DND-41 (cell line): ENCODE measurements at regions not wholly inside any gene's neighbourhood (a gene's known extent, or its start where the extent isn't known, plus 50 kb on each side); places are given as distances from the start of the nearest gene placed in this dataset.
"Not testable (repeated sequence)": the region's sequence is repeated elsewhere in the genome, so short reads cannot be mapped to it uniquely, and the experiment has no call there.

Experiments
- ATAC-seq: fragments of 200-7000 bp; cut with Tn5 transposase; 3 replicates; pipeline ENCODE4 v1.9.1; 2021; ENCODE audit warnings: low read depth; ENCODE audit not compliant: insufficient read depth
- DNase-seq: peaks from one replicate; pipeline ENCODE4 v3.0.0-alpha.2; 2020
- H2AFZ ChIP-seq: 2 replicates; pipeline ENCODE4 v1.6.0; 2012; ENCODE audit warnings: low read depth, low read length
- H3K27ac ChIP-seq: 2 replicates; pipeline ENCODE4 v1.5.1; 2012; ENCODE audit warnings: low read length, inconsistent platforms
- H3K27me3 ChIP-seq: fragments of 200-600 bp; sonication (generic); 2 replicates; pipeline ENCODE4 v1.6.0; 2012; ENCODE audit warnings: low read length, mild to moderate bottlenecking, inconsistent platforms; ENCODE audit not compliant: insufficient read depth, poor library complexity
- H3K36me3 ChIP-seq: 2 replicates; pipeline ENCODE4 v1.5.1; 2012; ENCODE audit warnings: low read length, inconsistent platforms; ENCODE audit not compliant: insufficient read depth
- H3K4me1 ChIP-seq: 2 replicates; pipeline ENCODE4 v1.5.1; 2012; ENCODE audit warnings: mild to moderate bottlenecking, low read length; ENCODE audit not compliant: insufficient read depth
- H3K4me2 ChIP-seq: 2 replicates; pipeline ENCODE4 v1.6.0; 2012; ENCODE audit warnings: mild to moderate bottlenecking, moderate library complexity, low read length, inconsistent platforms; ENCODE audit not compliant: insufficient read depth
- H3K4me3 ChIP-seq, 2 experiments: fragments of 200-600 bp in 1 of 2; shearing (Covaris generic) in 1 of 2; 2 replicates each; pipeline ENCODE4 v1.5.1; 2012 to 2016; ENCODE audit warnings: inconsistent platforms in 2 of 2, low read length in 2 of 2, mild to moderate bottlenecking in 2 of 2, low read depth in 1 of 2, moderate library complexity in 1 of 2
- H3K79me2 ChIP-seq: 2 replicates; pipeline ENCODE4 v1.6.0; 2012; ENCODE audit warnings: low read length, inconsistent platforms; ENCODE audit not compliant: insufficient read depth
- H3K9ac ChIP-seq: 2 replicates; pipeline ENCODE4 v1.6.0; 2012; ENCODE audit warnings: low read depth, mild to moderate bottlenecking, inconsistent platforms, low read length, moderate library complexity
- H3K9me3 ChIP-seq: 2 replicates; pipeline ENCODE4 v1.5.1; 2012; ENCODE audit warnings: low read length, moderate library complexity, mild to moderate bottlenecking, inconsistent platforms; ENCODE audit not compliant: insufficient read depth, severe bottlenecking
- H4K20me1 ChIP-seq: 2 replicates; pipeline ENCODE4 v1.6.0; 2012; ENCODE audit warnings: low read length; ENCODE audit not compliant: insufficient read depth
- EZH2 ChIP-seq: IDR thresholded peaks from 3 replicates; pipeline ENCODE4 v1.6.1; 2012; ENCODE audit warnings: borderline replicate concordance, low read depth, mild to moderate bottlenecking, moderate library complexity, low read length, inconsistent platforms; ENCODE audit not compliant: severe bottlenecking
- TF ChIP-seq, protein P1 (sequence below): IDR thresholded peaks from 2 replicates; pipeline ENCODE4 v1.5.1; 2012; ENCODE audit warnings: borderline replicate concordance, low read length, moderate library complexity, mild to moderate bottlenecking; ENCODE audit not compliant: poor library complexity, severe bottlenecking; ENCODE audit errors: extremely low read depth

DNA sequence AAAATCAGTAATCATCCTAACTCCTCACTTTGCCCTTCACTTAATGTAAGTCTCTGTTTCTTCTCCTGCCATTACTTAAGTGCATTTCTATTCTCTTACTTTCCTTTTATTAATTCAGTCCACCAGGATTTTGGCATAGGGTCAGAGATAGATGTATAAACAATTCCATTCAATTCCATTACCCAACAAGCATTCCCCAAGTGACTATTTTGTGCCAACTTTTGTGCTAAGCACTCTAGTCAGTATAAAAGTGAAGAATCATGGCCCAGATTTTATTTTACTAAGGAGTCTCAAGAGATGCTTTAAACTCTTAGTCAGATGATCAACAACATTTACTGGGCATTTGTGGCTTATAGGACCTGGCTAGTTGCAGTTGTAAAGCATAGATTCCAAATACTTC is 159.3 kb downstream of the DMAC1 start:
- H3K4me3 ChIP-seq, result no peak overlapping the region
- H3K79me2 ChIP-seq, result no peaks in the 10 kb centered on the region
- H2AFZ ChIP-seq, result no peak overlapping the region
- no peak overlapping the region for H3K9ac ChIP-seq
- H3K27me3 ChIP-seq, result no peaks in the 10 kb centered on the region
- H4K20me1 ChIP-seq, result no peaks in the 10 kb centered on the region
- H3K4me1 ChIP-seq, result no peaks in the 10 kb centered on the region
- TF ChIP-seq, protein P1, sequence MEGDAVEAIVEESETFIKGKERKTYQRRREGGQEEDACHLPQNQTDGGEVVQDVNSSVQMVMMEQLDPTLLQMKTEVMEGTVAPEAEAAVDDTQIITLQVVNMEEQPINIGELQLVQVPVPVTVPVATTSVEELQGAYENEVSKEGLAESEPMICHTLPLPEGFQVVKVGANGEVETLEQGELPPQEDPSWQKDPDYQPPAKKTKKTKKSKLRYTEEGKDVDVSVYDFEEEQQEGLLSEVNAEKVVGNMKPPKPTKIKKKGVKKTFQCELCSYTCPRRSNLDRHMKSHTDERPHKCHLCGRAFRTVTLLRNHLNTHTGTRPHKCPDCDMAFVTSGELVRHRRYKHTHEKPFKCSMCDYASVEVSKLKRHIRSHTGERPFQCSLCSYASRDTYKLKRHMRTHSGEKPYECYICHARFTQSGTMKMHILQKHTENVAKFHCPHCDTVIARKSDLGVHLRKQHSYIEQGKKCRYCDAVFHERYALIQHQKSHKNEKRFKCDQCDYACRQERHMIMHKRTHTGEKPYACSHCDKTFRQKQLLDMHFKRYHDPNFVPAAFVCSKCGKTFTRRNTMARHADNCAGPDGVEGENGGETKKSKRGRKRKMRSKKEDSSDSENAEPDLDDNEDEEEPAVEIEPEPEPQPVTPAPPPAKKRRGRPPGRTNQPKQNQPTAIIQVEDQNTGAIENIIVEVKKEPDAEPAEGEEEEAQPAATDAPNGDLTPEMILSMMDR, result no peak
- TF ChIP-seq EZH2, result no peak
- no peak overlapping the region for H3K27ac ChIP-seq
- H3K9me3 ChIP-seq, result no peaks in the 10 kb centered on the region
- ATAC-seq, result no peak
- no peak overlapping the region for H3K4me2 ChIP-seq
- no peak for DNase-seq
- no peaks in the 10 kb centered on the region for H3K36me3 ChIP-seq

GRCh38 chr9:7639471-7639870 is 160.1 kb downstream of the DMAC1 start:
- TF ChIP-seq, protein P1, result no peak
- TF ChIP-seq EZH2, result no peak
- ATAC-seq (no peak), DNase-seq (no peak)
- Histone ChIP-seq H3K27ac (no peak overlapping the region), H3K9me3 (no peaks in the 10 kb centered on the region), H3K79me2 (no peaks in the 10 kb centered on the region), H3K27me3 (no peaks in the 10 kb centered on the region), H3K4me3 (no peak overlapping the region), H3K9ac (no peak overlapping the region), H3K4me1 (no peaks in the 10 kb centered on the region), H4K20me1 (no peaks in the 10 kb centered on the region), H3K4me2 (no peak overlapping the region), H3K36me3 (no peaks in the 10 kb centered on the region), H2AFZ (no peak overlapping the region)

GRCh38 chr9:7636838-7637467 is 162.6 kb downstream of the DMAC1 start:
- 0 out of 2 replicates have a peak overlapping the region, but pooled peaks have one; percentile 15 for H2AFZ ChIP-seq
- no peak overlapping the region for H3K4me3 ChIP-seq
- ATAC-seq, result no peak
- H3K4me1 ChIP-seq, result no peaks in the 10 kb centered on the region
- DNase-seq, result no peak
- H3K9ac ChIP-seq, result no peak overlapping the region
- H3K27me3 ChIP-seq, result no peaks in the 10 kb centered on the region
- H3K27ac ChIP-seq, result no peak overlapping the region
- TF ChIP-seq, protein P1, result no peak
- no peak for TF ChIP-seq EZH2
- H3K79me2 ChIP-seq, result no peaks in the 10 kb centered on the region
- no peaks in the 10 kb centered on the region for H3K9me3 ChIP-seq
- H3K4me2 ChIP-seq, result no peak overlapping the region
- no peaks in the 10 kb centered on the region for H3K36me3 ChIP-seq
- H4K20me1 ChIP-seq, result no peaks in the 10 kb centered on the region

DNA sequence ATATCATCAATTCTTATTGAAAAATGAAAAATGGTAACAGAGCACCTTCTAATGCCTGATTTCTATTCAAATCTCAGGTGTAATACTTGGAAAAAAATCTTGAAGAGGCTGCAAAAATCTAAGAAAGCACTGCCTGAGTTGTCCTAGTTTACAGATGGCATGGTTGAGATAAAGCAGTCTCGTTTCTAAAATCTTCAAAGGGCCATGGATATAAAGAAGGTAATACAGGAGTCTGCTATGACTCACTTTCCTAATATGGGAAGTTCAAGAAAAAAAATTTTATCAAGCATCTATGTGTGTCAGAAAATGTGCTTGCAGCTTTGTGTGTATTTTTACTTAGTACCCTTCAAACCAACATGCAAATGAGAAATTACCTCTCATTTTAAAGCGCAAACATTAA is 163.3 kb downstream of the DMAC1 start:
- Histone ChIP-seq H3K4me2 (no peak overlapping the region), H3K4me3 (no peak overlapping the region), H3K27ac (no peak overlapping the region), H3K79me2 (no peaks in the 10 kb centered on the region), H3K9ac (no peak overlapping the region), H3K27me3 (no peaks in the 10 kb centered on the region), H3K36me3 (no peaks in the 10 kb centered on the region), H4K20me1 (no peaks in the 10 kb centered on the region), H2AFZ (no peak overlapping the region), H3K9me3 (no peaks in the 10 kb centered on the region), H3K4me1 (no peaks in the 10 kb centered on the region)
- no peak for TF ChIP-seq EZH2
- TF ChIP-seq, protein P1, result no peak
- DNase-seq (no peak), ATAC-seq (no peak)

DNA sequence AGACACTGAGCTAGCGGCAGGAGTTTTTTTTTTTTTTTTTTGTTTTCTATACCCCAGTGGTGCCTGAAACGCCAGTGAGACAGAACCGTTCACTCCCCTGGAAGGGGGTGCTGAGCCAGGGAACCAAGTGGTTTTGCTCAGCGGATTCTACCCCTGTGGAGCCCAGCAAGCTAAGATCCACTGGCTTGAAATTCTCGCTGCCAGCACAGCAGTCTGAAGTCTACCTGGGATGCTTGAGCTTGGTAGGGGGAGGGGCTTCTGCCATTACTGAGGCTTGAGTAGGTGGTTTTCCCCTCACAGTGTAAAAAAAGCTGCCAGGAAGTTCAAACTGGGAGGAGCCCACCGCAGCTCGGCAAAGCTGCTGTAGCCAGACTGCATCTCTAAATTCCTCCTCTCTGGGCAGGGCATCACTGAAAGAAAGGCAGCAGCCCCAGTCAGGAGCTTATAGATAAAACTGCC is 173.0 kb downstream of the DMAC1 start:
- Histone ChIP-seq H3K4me2 (peak overlapping the region; percentile 51), H3K27ac (peak overlapping the region; percentile 50; the same call in 1 of the 2 replicates), H3K4me1 (peaks cover 15% of the 10 kb centered on the region), H3K4me3 (peak overlapping the region in 1 of 2 experiments; percentile 39; a peak in 2 of 4 replicates), H3K9ac (peak overlapping the region; percentile 30), H2AFZ (peak overlapping the region; percentile 72)
- ATAC-seq, result peak; percentile 87
- H3K36me3 ChIP-seq, H3K9me3 ChIP-seq, H4K20me1 ChIP-seq, H3K27me3 ChIP-seq, H3K79me2 ChIP-seq: not testable (repeated sequence)
- peak; percentile 80 for DNase-seq
